ENCODE measurements at regions not wholly inside any gene's neighbourhood (a gene's known extent, or its start where the extent isn't known, plus 50 kb on each side); places are given as distances from the start of the nearest gene placed in this dataset.

DNA sequence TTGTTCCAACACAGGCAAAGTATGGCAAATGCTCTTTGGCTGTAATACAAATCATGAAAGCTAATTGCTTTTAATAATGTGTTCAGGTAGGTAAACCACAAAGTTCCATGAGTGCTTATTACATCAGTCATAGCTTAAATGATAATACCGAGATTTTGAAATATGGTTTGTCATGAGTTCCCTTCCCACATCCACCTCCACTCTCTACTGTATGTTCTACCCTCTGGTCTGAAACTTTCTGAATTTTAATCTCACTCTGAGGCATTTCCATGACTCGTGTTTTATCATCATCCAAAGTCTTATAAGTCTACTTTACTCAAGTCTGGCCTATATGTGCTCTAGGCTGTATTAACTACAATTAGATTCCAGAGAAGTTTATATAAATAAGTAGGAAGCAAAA is 354.8 kb downstream of the AKAIN1 start:
- Histone ChIP-seq H3K4me3 (ENCODE audit: low read length) (no peak overlapping the region), H3K27me3 (replicated peaks; ENCODE audit: insufficient read depth, low read length) (no peaks in the 10 kb centered on the region), H3K4me1 (ENCODE audit: low read length) (no peaks in the 10 kb centered on the region), H3F3A (ENCODE audit: insufficient read depth, low read length) (no peaks in the 10 kb centered on the region), H3K4me2 (ENCODE audit: low read depth, low read length) (no peak overlapping the region), H4K20me1 (ENCODE audit: insufficient read depth, low read length) (no peaks in the 10 kb centered on the region), H3K9ac (ENCODE audit: low read length) (no peak overlapping the region), H3K27ac (ENCODE audit: low read length) (no peak overlapping the region), H3K9me2 (replicated peaks; ENCODE audit: insufficient read depth, low read length) (no peaks in the 10 kb centered on the region), H3K9me3 (replicated peaks; ENCODE audit: insufficient read depth, low read length) (no peaks in the 10 kb centered on the region), H3K79me2 (ENCODE audit: low read length) (no peaks in the 10 kb centered on the region), H2AFZ (ENCODE audit: low read length) (no peak overlapping the region), H3K36me3 (replicated peaks; ENCODE audit: insufficient read depth, low read length) (no peaks in the 10 kb centered on the region)
- TF ChIP-seq, protein P1, sequence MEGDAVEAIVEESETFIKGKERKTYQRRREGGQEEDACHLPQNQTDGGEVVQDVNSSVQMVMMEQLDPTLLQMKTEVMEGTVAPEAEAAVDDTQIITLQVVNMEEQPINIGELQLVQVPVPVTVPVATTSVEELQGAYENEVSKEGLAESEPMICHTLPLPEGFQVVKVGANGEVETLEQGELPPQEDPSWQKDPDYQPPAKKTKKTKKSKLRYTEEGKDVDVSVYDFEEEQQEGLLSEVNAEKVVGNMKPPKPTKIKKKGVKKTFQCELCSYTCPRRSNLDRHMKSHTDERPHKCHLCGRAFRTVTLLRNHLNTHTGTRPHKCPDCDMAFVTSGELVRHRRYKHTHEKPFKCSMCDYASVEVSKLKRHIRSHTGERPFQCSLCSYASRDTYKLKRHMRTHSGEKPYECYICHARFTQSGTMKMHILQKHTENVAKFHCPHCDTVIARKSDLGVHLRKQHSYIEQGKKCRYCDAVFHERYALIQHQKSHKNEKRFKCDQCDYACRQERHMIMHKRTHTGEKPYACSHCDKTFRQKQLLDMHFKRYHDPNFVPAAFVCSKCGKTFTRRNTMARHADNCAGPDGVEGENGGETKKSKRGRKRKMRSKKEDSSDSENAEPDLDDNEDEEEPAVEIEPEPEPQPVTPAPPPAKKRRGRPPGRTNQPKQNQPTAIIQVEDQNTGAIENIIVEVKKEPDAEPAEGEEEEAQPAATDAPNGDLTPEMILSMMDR (IDR thresholded peaks at IDR 0.05; ENCODE audit: low read length) = no peak
- TF ChIP-seq EZH2 (optimal IDR thresholded peaks at IDR 0.05; ENCODE audit: low read depth, low read length) (no peak), EZH2phosphoT487 (IDR thresholded peaks at IDR 0.05; ENCODE audit: low read length) (no peak)
- no peak for DNase-seq

DNA sequence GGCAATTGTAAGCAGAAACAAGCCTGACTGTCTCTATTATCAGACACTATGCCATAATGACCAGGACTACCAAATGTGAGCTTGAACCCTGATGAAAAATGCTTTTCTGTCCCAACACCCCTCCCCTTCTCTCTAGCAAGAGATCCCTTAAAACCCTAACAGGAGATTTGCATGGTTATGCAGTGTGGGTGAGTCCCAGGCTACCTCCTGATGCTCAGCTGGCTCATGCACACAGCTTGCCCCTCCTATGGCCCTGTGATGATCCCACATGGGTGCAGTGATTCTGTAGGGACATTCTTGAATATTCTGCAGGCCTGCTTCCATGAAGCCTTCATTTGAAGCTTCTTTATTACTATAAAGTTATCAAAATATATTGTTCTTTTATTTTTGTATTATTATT is 357.4 kb downstream of the AKAIN1 start:
- no peak overlapping the region for H3K4me3 ChIP-seq (ENCODE audit: low read length)
- H3K36me3 ChIP-seq (replicated peaks; ENCODE audit: insufficient read depth, low read length) = no peaks in the 10 kb centered on the region
- H2AFZ ChIP-seq (ENCODE audit: low read length) = no peak overlapping the region
- H3K4me1 ChIP-seq (ENCODE audit: low read length) = no peaks in the 10 kb centered on the region
- H3K79me2 ChIP-seq (ENCODE audit: low read length) = no peaks in the 10 kb centered on the region
- H3K27me3 ChIP-seq (replicated peaks; ENCODE audit: insufficient read depth, low read length) = no peaks in the 10 kb centered on the region
- no peaks in the 10 kb centered on the region for H3F3A ChIP-seq (ENCODE audit: insufficient read depth, low read length)
- TF ChIP-seq EZH2 (optimal IDR thresholded peaks at IDR 0.05; ENCODE audit: low read depth, low read length) = no peak
- TF ChIP-seq EZH2phosphoT487 (IDR thresholded peaks at IDR 0.05; ENCODE audit: low read length) = no peak
- TF ChIP-seq, protein P1 (IDR thresholded peaks at IDR 0.05; ENCODE audit: low read length) = no peak
- no peaks in the 10 kb centered on the region for H4K20me1 ChIP-seq (ENCODE audit: insufficient read depth, low read length)
- H3K4me2 ChIP-seq (ENCODE audit: low read depth, low read length) = no peak overlapping the region
- H3K9ac ChIP-seq (ENCODE audit: low read length) = no peak overlapping the region
- DNase-seq = no peak
- no peaks in the 10 kb centered on the region for H3K9me3 ChIP-seq (replicated peaks; ENCODE audit: insufficient read depth, low read length)
- no peak overlapping the region for H3K27ac ChIP-seq (ENCODE audit: low read length)
- no peaks in the 10 kb centered on the region for H3K9me2 ChIP-seq (replicated peaks; ENCODE audit: insufficient read depth, low read length)

GRCh38 chr18:4836141-4836540 is 360.9 kb downstream of the AKAIN1 start:
- Histone ChIP-seq H3K9me2 (replicated peaks; ENCODE audit: insufficient read depth, low read length) (no peaks in the 10 kb centered on the region), H3K4me3 (ENCODE audit: low read length) (no peak overlapping the region), H3K27me3 (replicated peaks; ENCODE audit: insufficient read depth, low read length) (no peaks in the 10 kb centered on the region), H3K27ac (ENCODE audit: low read length) (no peak overlapping the region), H4K20me1 (ENCODE audit: insufficient read depth, low read length) (no peaks in the 10 kb centered on the region), H3K36me3 (replicated peaks; ENCODE audit: insufficient read depth, low read length) (no peaks in the 10 kb centered on the region), H3K4me1 (ENCODE audit: low read length) (no peaks in the 10 kb centered on the region), H3K9me3 (replicated peaks; ENCODE audit: insufficient read depth, low read length) (no peaks in the 10 kb centered on the region), H3K4me2 (ENCODE audit: low read depth, low read length) (no peak overlapping the region), H3K79me2 (ENCODE audit: low read length) (no peaks in the 10 kb centered on the region), H3F3A (ENCODE audit: insufficient read depth, low read length) (no peaks in the 10 kb centered on the region), H2AFZ (ENCODE audit: low read length) (no peak overlapping the region), H3K9ac (ENCODE audit: low read length) (no peak overlapping the region)
- TF ChIP-seq EZH2 (optimal IDR thresholded peaks at IDR 0.05; ENCODE audit: low read depth, low read length) = no peak
- TF ChIP-seq EZH2phosphoT487 (IDR thresholded peaks at IDR 0.05; ENCODE audit: low read length) = no peak
- TF ChIP-seq, protein P1 (IDR thresholded peaks at IDR 0.05; ENCODE audit: low read length) = no peak
- DNase-seq = no peak
